ENCODE measurements at regions not wholly inside any gene's neighbourhood (a gene's known extent, or its start where the extent isn't known, plus 50 kb on each side); places are given as distances from the start of the nearest gene placed in this dataset.

- TF ChIP-seq STAT5B (CRISPR knock-in tag; IDR thresholded peaks at IDR 0.05) (no peak), TFAP4 (IDR thresholded peaks at IDR 0.05; ENCODE audit: borderline replicate concordance, low read depth) (peak; percentile 94), ZNF878 (CRISPR knock-in tag; IDR thresholded peaks at IDR 0.05) (no peak), ZNF574 (CRISPR knock-in tag; IDR thresholded peaks at IDR 0.05) (peak; percentile 80), JUNB (CRISPR knock-in tag; IDR thresholded peaks at IDR 0.05; ENCODE audit: borderline replicate concordance) (peak; percentile 82; the same call in 1 of the 2 replicates), HNF4A (CRISPR knock-in tag; IDR thresholded peaks at IDR 0.05) (peak; percentile 95), ZBTB37 (CRISPR knock-in tag; IDR thresholded peaks at IDR 0.05) (no peak; the same call in 1 of the 2 replicates), CHD4 (IDR thresholded peaks at IDR 0.05; ENCODE audit: borderline replicate concordance, low read length) (no peak; the same call in 1 of the 2 replicates), EP300 (IDR thresholded peaks at IDR 0.05; ENCODE audit: low read depth in 2 of 2, low read length in 2 of 2) (peak; percentile 84 to 99; a peak in 3 of 4 replicates), EP300 (CRISPR knock-in tag; IDR thresholded peaks at IDR 0.05; ENCODE audit: borderline replicate concordance) (peak; percentile 95), ZNF510 (CRISPR knock-in tag; IDR thresholded peaks at IDR 0.05; ENCODE audit: low read depth) (no peak), KDM5A (IDR thresholded peaks at IDR 0.05; ENCODE audit: borderline replicate concordance, low read length) (no peak), ZNF572 (CRISPR knock-in tag; IDR thresholded peaks at IDR 0.05) (no peak), EHMT2 (IDR thresholded peaks at IDR 0.05; ENCODE audit: borderline replicate concordance, low read depth, low read length) (peak; percentile 69; the same call in 1 of the 2 replicates), SRSF4 (IDR thresholded peaks at IDR 0.05; ENCODE audit: low read depth, low read length, poor library complexity, severe bottlenecking) (no peak), TSC22D2 (CRISPR knock-in tag; IDR thresholded peaks at IDR 0.05; ENCODE audit: borderline replicate concordance) (peak; percentile 85; the same call in 1 of the 2 replicates), PRDM15 (CRISPR knock-in tag; IDR thresholded peaks at IDR 0.05) (peak; percentile 69; the same call in 1 of the 2 replicates), ZNF121 (CRISPR knock-in tag; IDR thresholded peaks at IDR 0.05) (0 out of 2 replicates have a peak, but pooled peaks have one; percentile 49), ZNF468 (CRISPR knock-in tag; IDR thresholded peaks at IDR 0.05) (no peak)
Observed at GRCh38 chr1:56414728-56415224, 164.6 kb downstream of the PLPP3 start (continued).
